ENCODE measurements at regions not wholly inside any gene's neighbourhood (a gene's known extent, or its start where the extent isn't known, plus 50 kb on each side); places are given as distances from the start of the nearest gene placed in this dataset.

DNA sequence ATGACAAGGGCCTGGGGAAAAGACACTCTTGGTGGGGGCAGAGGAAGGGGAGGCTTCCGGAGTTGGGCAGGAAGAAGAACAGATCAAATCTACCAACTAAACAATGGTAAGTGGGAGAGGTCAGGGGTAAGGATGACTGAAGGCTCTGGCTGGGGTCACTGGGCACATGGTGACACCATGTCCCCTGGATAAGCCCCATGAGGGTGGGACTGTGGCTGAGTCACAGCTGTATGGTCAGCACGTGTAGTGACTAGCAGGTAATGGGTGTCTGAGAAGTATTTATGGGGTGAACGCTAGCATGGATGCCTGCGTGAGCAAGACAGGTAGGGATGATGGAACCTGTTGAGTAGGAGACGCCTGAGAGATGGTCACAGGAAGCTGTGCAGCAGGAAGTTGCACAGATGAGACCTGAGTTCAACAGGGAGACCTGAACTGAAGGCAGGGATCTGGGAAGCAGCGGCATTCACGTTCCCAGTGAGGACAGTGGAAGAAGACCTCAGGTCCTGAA, 64.5 kb upstream of the SNX9 start:
- TF ChIP-seq, protein P1, sequence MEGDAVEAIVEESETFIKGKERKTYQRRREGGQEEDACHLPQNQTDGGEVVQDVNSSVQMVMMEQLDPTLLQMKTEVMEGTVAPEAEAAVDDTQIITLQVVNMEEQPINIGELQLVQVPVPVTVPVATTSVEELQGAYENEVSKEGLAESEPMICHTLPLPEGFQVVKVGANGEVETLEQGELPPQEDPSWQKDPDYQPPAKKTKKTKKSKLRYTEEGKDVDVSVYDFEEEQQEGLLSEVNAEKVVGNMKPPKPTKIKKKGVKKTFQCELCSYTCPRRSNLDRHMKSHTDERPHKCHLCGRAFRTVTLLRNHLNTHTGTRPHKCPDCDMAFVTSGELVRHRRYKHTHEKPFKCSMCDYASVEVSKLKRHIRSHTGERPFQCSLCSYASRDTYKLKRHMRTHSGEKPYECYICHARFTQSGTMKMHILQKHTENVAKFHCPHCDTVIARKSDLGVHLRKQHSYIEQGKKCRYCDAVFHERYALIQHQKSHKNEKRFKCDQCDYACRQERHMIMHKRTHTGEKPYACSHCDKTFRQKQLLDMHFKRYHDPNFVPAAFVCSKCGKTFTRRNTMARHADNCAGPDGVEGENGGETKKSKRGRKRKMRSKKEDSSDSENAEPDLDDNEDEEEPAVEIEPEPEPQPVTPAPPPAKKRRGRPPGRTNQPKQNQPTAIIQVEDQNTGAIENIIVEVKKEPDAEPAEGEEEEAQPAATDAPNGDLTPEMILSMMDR (IDR thresholded peaks at IDR 0.05), result no peak
- TF ChIP-seq POLR2AphosphoS5 (IDR thresholded peaks at IDR 0.05) (no peak), POLR2A (IDR thresholded peaks at IDR 0.05; ENCODE audit: low read depth) (no peak)
